ENCODE measurements at regions not wholly inside any gene's neighbourhood (a gene's known extent, or its start where the extent isn't known, plus 50 kb on each side); places are given as distances from the start of the nearest gene placed in this dataset.

GRCh38 chr16:73154063-73154870, 106.3 kb upstream of the ZFHX3 start (continued):
- TF ChIP-seq TBL1XR1 (IDR thresholded peaks at IDR 0.05; ENCODE audit: low read depth, low read length) (no peak), NFIC (IDR thresholded peaks at IDR 0.05; ENCODE audit: low read depth, low read length) (no peak), ZNF274 (IDR thresholded peaks at IDR 0.05; ENCODE audit: insufficient read depth, insufficient read length) (no peak), CTCF (IDR thresholded peaks at IDR 0.05 in 2 of 3, conservative IDR thresholded peaks at IDR 0.05 in 1 of 3; ENCODE audit: control insufficient read depth in 2 of 3, extremely low read depth in 1 of 3, insufficient read depth in 1 of 3, low read depth in 3 of 3, low read length in 3 of 3) (no peak)

- no peak overlapping the region for H3K4me2 ChIP-seq (ENCODE audit: control insufficient read depth, insufficient read depth)
- CTCF ChIA-PET: no interaction called here
- no peaks in the 10 kb centered on the region for H3K79me2 ChIP-seq (ENCODE audit: control insufficient read depth, insufficient read depth, low read length)
- H2AFZ ChIP-seq (ENCODE audit: control insufficient read depth, low read depth, low read length): no peak overlapping the region
- no peaks in the 10 kb centered on the region for H3K36me3 ChIP-seq (ENCODE audit: control insufficient read depth in 2 of 2, insufficient read depth in 2 of 2, low read length in 1 of 2)
- no peak overlapping the region for H3K27ac ChIP-seq (ENCODE audit: control insufficient read depth, insufficient read depth)
- DNase-seq (ENCODE audit: low read depth, low spot score) (no peak), ATAC-seq (no peak), FAIRE-seq (no peak)
- TF ChIP-seq SMAD1 (IDR thresholded peaks at IDR 0.05; ENCODE audit: low read depth, partially characterized antibody) (no peak), KAT2A (conservative IDR thresholded peaks at IDR 0.05; ENCODE audit: control insufficient read depth, low read depth, low read length) (no peak), ZNF207 (IDR thresholded peaks at IDR 0.05; ENCODE audit: borderline replicate concordance) (no peak), ATF7 (IDR thresholded peaks at IDR 0.05; ENCODE audit: low read depth) (no peak), BHLHE40 (IDR thresholded peaks at IDR 0.05; ENCODE audit: borderline replicate concordance in 1 of 2, low read depth in 2 of 2, low read length in 1 of 2) (no peak), EZH2 (IDR thresholded peaks at IDR 0.05; ENCODE audit: borderline replicate concordance, control insufficient read depth, low read depth, low read length) (no peak), WRNIP1 (IDR thresholded peaks at IDR 0.05; ENCODE audit: borderline replicate concordance, low read depth, low read length) (no peak), RB1 (IDR thresholded peaks at IDR 0.05; ENCODE audit: borderline replicate concordance) (no peak)
- no peaks in the 10 kb centered on the region for H3K9me3 ChIP-seq (replicated peaks; ENCODE audit: control insufficient read depth, insufficient read depth, low read length)
- no TSS peak for BruUV-seq (replicated peaks)
- in situ Hi-C loops (cut with MboI) (no loop called here), intact Hi-C loops (cut with micrococcal nuclease; ENCODE audit: unreplicated experiment) (no loop called here)
- H3K4me1 ChIP-seq (ENCODE audit: control insufficient read depth, insufficient read depth, low read length): no peaks in the 10 kb centered on the region
- no peak overlapping the region for H3K4me3 ChIP-seq
- RAD21 ChIA-PET (ENCODE audit: unreplicated experiment): no interaction called here
- POLR2A ChIA-PET: no interaction called here
- SMC1A ChIA-PET (ENCODE audit: uncharacterized antibody, unreplicated experiment): no interaction called here
- H3K27me3 ChIP-seq (replicated peaks in 1 of 2; ENCODE audit: control insufficient read depth in 2 of 2, insufficient read depth in 2 of 2, low read length in 1 of 2): no peaks in the 10 kb centered on the region; a peak in 1 of 4 replicates
- 8% methylated on average over 5 of the region's 7 CpGs for WGBS (ENCODE audit: insufficient coverage, insufficient replicate concordance, low lambda C conversion rate, missing lambda C conversion rate)
- H4K20me1 ChIP-seq (ENCODE audit: control insufficient read depth, insufficient read depth): no peaks in the 10 kb centered on the region
- H3K9ac ChIP-seq (ENCODE audit: control insufficient read depth, insufficient read depth, low read length): no peak overlapping the region
Observed at GRCh38 chr16:73152386-73153125, 104.6 kb upstream of the ZFHX3 start.
